ENCODE measurements at regions not wholly inside any gene's neighbourhood (a gene's known extent, or its start where the extent isn't known, plus 50 kb on each side); places are given as distances from the start of the nearest gene placed in this dataset.

GRCh38 chr14:82238649-82239048 lies 705.0 kb upstream of the SEL1L start:
- TF ChIP-seq CTCF (IDR thresholded peaks at IDR 0.05) (no peak), ZFX (IDR thresholded peaks at IDR 0.05; ENCODE audit: borderline replicate concordance) (no peak)

Data from 22Rv1 (cell line).